ENCODE measurements at regions not wholly inside any gene's neighbourhood (a gene's known extent, or its start where the extent isn't known, plus 50 kb on each side); places are given as distances from the start of the nearest gene placed in this dataset.
"Not testable (repeated sequence)": the region's sequence is repeated elsewhere in the genome, so short reads cannot be mapped to it uniquely, and the experiment has no call there.

DNA sequence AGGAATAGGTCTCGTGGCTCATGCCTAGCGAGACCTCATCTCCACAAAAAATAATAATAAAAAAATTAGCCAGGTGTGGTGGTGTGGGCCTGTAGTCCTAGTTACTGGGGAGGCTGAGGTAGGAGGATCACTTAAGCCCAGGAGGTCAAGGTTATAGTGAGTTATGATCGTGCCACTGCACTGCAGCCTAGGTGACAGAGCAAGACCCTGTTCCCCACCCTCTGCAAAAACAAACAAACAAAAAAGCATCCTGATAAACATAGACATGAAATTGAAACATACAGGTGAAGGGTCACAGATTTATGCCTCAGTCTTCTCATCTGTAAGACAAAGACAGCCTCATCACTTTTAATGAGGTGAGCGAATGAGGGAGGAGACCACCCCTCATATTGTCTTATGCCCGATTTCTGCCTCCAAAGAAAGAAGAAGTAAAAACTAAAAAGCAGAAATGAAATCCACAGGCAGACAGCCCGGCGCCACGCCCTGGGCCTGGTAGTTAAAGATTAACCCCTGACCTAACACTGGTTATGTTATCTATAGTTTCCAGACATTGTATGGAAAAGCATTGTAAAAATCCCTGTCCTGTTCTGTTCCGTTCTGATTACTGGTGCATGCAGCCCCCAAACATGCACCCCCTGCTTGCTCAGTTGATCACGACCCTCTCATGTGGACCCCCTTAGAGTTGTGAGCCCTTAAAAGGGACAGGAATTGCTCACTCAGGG, 138.5 kb downstream of the OR2B2 start:
- TF ChIP-seq POLR2A (IDR thresholded peaks at IDR 0.05): not testable (repeated sequence)
- TF ChIP-seq, protein P1, sequence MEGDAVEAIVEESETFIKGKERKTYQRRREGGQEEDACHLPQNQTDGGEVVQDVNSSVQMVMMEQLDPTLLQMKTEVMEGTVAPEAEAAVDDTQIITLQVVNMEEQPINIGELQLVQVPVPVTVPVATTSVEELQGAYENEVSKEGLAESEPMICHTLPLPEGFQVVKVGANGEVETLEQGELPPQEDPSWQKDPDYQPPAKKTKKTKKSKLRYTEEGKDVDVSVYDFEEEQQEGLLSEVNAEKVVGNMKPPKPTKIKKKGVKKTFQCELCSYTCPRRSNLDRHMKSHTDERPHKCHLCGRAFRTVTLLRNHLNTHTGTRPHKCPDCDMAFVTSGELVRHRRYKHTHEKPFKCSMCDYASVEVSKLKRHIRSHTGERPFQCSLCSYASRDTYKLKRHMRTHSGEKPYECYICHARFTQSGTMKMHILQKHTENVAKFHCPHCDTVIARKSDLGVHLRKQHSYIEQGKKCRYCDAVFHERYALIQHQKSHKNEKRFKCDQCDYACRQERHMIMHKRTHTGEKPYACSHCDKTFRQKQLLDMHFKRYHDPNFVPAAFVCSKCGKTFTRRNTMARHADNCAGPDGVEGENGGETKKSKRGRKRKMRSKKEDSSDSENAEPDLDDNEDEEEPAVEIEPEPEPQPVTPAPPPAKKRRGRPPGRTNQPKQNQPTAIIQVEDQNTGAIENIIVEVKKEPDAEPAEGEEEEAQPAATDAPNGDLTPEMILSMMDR (IDR thresholded peaks at IDR 0.05): not testable (repeated sequence)

Measured in esophagus squamous epithelium (tissue), 4 donors.